Uterus (tissue), 3 donors: ENCODE measurements at regions not wholly inside any gene's neighbourhood (a gene's known extent, or its start where the extent isn't known, plus 50 kb on each side); places are given as distances from the start of the nearest gene placed in this dataset.
"Not testable (repeated sequence)": the region's sequence is repeated elsewhere in the genome, so short reads cannot be mapped to it uniquely, and the experiment has no call there.

Experiments
- DNase-seq, 2 donors: peaks; one replicate each; pipeline ENCODE4 v3.0.0-alpha.2; 2019 to 2020
- H3K27ac ChIP-seq, 2 donors: fragments of 200-600 bp; sonication (generic); 1 replicate in 1 of 2; 2 replicates in 1 of 2; pipeline ENCODE4 v1.5.1; 2016 to 2018
- H3K27me3 ChIP-seq, 2 donors: fragments of 200-600 bp; sonication (generic); one replicate each; pipeline ENCODE4 v1.5.1; 2018 to 2019; ENCODE audit warnings: control low read depth in 1 of 2
- H3K36me3 ChIP-seq, 2 donors: fragments of 200-600 bp; sonication (generic); one replicate each; pipeline ENCODE4 v1.5.1; 2019; ENCODE audit warnings: control low read depth in 1 of 2
- H3K4me1 ChIP-seq, 2 donors: fragments of 200-600 bp; sonication (generic); one replicate each; pipeline ENCODE4 v1.5.1; 2018 to 2019; ENCODE audit warnings: control low read depth in 1 of 2
- H3K4me3 ChIP-seq, 2 donors: fragments of 200-600 bp; sonication (generic); 1 replicate in 1 of 2; 2 replicates in 1 of 2; pipeline ENCODE4 v1.5.1; 2018 to 2019; ENCODE audit warnings: mild to moderate bottlenecking in 1 of 2
- H3K9me3 ChIP-seq, 2 donors: fragments of 200-600 bp; sonication (generic); one replicate each; pipeline ENCODE4 v1.5.1; 2019; ENCODE audit warnings: control low read depth in 1 of 2
- CTCF ChIP-seq, 4 experiments: fragments of 200-600 bp in 2 of 4; fragments of 450-650 bp in 2 of 4; sonication (generic) in 2 of 4; IDR thresholded peaks; one replicate each; pipeline ENCODE4 v1.5.1; 2016 to 2019; ENCODE audit warnings: antibody characterized with exemption in 4 of 4, mild to moderate bottlenecking in 2 of 4, moderate library complexity in 1 of 4
- POLR2A ChIP-seq, 2 donors: fragments of 450-650 bp; IDR thresholded peaks; one replicate each; pipeline ENCODE4 v1.6.1; 2016; ENCODE audit warnings: antibody characterized with exemption in 2 of 2, mild to moderate bottlenecking in 1 of 2, moderate library complexity in 1 of 2
- intact Hi-C: fragments of 100-400 bp; cut with DNase I; formaldehyde crosslinking; loops from one replicate; pipeline ENCODE4 v1.15.1; 2023; ENCODE audit warnings: low total_unique reads
- donor health status: DM: yes; HTN: yes; CAD: no.

- no peak for DNase-seq
- no peak overlapping the region for H3K27ac ChIP-seq
- TF ChIP-seq POLR2A (IDR thresholded peaks at IDR 0.05) = no peak
- TF ChIP-seq CTCF (IDR thresholded peaks at IDR 0.05) = no peak
- H3K27me3 ChIP-seq = no peaks in the 10 kb centered on the region
- H3K36me3 ChIP-seq = no peaks in the 10 kb centered on the region
- no peaks in the 10 kb centered on the region for H3K4me1 ChIP-seq
- no peaks in the 10 kb centered on the region for H3K9me3 ChIP-seq
- intact Hi-C loops = no loop called here
- H3K4me3 ChIP-seq = no peak overlapping the region
Observed at GRCh38 chr20:53668992-53669391, 75.4 kb upstream of the ZNF217 start.

DNA sequence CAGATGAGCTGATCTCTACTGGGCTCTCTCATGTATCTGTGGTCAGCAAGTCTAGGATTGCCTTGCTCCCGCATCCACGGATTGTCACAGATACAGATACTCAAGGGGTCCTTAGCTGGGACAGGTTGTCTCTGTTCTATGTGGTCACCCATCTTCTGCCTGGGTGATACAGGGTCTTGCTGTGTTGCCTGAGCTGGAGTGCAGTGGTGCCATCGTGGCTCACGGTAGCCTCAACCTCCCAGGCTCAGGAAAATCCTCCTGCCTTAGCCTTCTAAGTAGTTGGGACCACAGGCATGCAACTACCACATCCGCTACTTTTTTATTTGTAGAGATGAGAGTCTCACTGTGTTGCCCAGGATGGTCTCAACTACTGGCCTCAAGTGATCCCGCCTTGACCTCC lies 72.5 kb upstream of the ZNF217 start:
- Histone ChIP-seq H3K4me1 (peaks cover 0 to 3% of the 10 kb centered on the region in 2 donors), H3K27me3 (no peaks in the 10 kb centered on the region), H3K36me3 (no peaks in the 10 kb centered on the region), H3K4me3 (no peak overlapping the region), H3K9me3 (no peaks in the 10 kb centered on the region), H3K27ac (no peak overlapping the region)
- no peak for DNase-seq
- no peak for TF ChIP-seq CTCF (IDR thresholded peaks at IDR 0.05)
- TF ChIP-seq POLR2A (IDR thresholded peaks at IDR 0.05) = no peak
- intact Hi-C loops = no loop called here

DNA sequence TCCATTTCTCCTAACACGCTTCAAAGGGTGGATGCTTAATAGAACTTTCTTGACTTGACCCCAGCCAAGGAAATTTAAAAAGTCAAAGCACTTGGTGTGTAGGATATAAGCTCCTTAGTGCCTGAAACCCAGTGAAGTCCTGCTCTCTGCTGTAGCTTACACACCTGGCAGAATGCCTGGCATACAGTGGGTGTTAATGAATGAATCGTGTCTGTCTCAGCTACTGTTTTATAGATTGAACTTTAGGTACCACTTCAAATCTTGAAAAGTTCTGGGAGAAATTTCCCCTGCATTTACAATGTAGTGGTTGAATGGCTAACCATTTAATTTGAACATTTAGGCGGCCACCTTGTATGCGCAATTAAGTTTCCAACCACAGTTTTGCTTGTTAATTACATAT lies 70.5 kb upstream of the ZNF217 start:
- Histone ChIP-seq H3K36me3 (no peaks in the 10 kb centered on the region), H3K4me3 (no peak overlapping the region), H3K4me1 (peaks cover 3 to 5% of the 10 kb centered on the region in 2 donors), H3K9me3 (no peaks in the 10 kb centered on the region), H3K27ac (no peak overlapping the region), H3K27me3 (no peaks in the 10 kb centered on the region)
- DNase-seq = no peak
- no peak for TF ChIP-seq POLR2A (IDR thresholded peaks at IDR 0.05)
- no peak for TF ChIP-seq CTCF (IDR thresholded peaks at IDR 0.05)
- intact Hi-C loops = no loop called here

DNA sequence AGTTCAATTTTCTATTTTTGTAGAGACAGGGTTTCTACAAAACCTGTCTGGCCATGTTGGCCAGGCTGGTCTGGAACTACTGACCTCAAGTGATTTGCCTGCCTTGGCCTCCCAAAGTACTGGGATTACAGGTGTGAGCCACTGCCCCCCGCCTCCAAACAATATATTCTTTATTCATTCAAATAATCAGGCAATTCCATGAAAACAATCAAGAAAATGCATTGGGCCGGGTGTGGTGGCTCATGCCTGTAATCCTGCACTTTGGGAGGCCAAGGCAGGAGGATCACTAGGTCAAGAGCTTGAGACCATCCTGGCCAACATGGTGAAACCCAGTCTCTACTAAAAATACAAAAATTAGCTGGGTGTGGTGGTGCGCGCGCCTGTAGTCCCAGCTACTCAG lies 69.9 kb upstream of the ZNF217 start:
- H3K27ac ChIP-seq, DNase-seq, H3K27me3 ChIP-seq, H3K4me3 ChIP-seq, H3K4me1 ChIP-seq, H3K36me3 ChIP-seq, H3K9me3 ChIP-seq, intact Hi-C loops: not testable (repeated sequence)

DNA sequence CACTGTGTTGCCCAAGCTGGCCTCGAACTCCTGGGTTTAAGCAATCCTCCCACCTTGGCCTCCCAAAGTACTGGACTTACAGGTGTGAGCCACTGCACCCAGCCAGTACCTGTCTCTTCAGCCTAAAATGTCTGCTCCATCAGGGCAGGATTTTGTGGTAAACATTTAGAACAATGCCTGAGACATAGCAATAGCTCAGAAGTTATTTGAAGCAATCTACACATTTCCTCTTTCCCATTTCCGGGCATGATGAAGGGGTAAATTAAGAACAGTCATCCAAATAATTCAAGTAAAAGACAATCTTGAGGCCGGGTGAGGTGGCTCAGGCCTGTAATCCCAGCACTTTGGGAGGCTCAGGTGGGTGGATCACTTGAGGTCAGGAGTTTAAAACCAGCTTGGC lies 69.0 kb upstream of the ZNF217 start:
- peaks cover 3 to 5% of the 10 kb centered on the region in 2 donors for H3K4me1 ChIP-seq
- TF ChIP-seq CTCF (IDR thresholded peaks at IDR 0.05) = no peak
- TF ChIP-seq POLR2A (IDR thresholded peaks at IDR 0.05) = no peak
- H3K9me3 ChIP-seq = no peaks in the 10 kb centered on the region
- no peaks in the 10 kb centered on the region for H3K36me3 ChIP-seq
- H3K4me3 ChIP-seq = no peak overlapping the region
- DNase-seq = no peak
- intact Hi-C loops = no loop called here
- H3K27me3 ChIP-seq = no peaks in the 10 kb centered on the region
- H3K27ac ChIP-seq = peak overlapping the region; percentile 76 to 77

DNA sequence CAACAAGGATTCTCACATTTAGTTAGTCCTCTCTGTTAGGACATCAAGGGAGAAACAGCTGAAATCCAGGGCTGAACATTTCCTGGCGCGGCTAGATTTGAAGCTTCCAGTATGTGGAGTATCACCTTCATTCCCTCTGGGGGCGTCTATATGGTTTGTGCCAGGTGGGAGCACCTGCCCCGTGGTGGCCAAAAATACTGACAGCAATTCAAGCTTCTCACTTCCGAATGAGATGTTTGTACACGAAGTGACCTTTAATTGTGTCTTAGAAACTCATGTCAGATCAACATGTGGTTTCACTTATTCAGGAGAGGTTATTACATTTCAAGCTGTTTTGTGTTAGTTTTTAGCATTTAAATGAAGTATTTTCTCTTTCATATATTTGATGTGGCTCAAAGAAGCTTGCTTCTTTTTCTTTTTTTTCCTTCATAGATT lies 67.3 kb upstream of the ZNF217 start:
- no peak for TF ChIP-seq POLR2A (IDR thresholded peaks at IDR 0.05)
- TF ChIP-seq CTCF (IDR thresholded peaks at IDR 0.05) = no peak
- intact Hi-C loops = no loop called here

More for the DNA sequence above, 67.3 kb upstream of the ZNF217 start:
- H3K36me3 ChIP-seq = no peaks in the 10 kb centered on the region
- peak overlapping the region; percentile 76 to 77 for H3K27ac ChIP-seq
- no peaks in the 10 kb centered on the region for H3K27me3 ChIP-seq
- peaks cover 3 to 5% of the 10 kb centered on the region in 2 donors for H3K4me1 ChIP-seq
- H3K4me3 ChIP-seq = no peak overlapping the region
- DNase-seq = no peak
- H3K9me3 ChIP-seq = no peaks in the 10 kb centered on the region
